SK-N-SH treated with all-trans-retinoic acid at 6 μM for 48 hours (cell line): ENCODE measurements at regions not wholly inside any gene's neighbourhood (a gene's known extent, or its start where the extent isn't known, plus 50 kb on each side); places are given as distances from the start of the nearest gene placed in this dataset.

ENCODE experiments used
- ATAC-seq: fragments of 200-7000 bp; cut with Tn5 transposase; 3 replicates; pipeline ENCODE4 v1.9.1; 2020; ENCODE audit warnings: mild to moderate bottlenecking, moderate library complexity
- ARNTL ChIP-seq: fragments of 450-650 bp; formaldehyde crosslinking; IDR thresholded peaks from 2 replicates; pipeline ENCODE4 v1.5.0; 2020; ENCODE audit warnings: low read depth, mild to moderate bottlenecking, moderate library complexity, borderline replicate concordance
- CSDC2 ChIP-seq: fragments of 250-450 bp; sonication (Bioruptor Pico); IDR thresholded peaks from 2 replicates; pipeline ENCODE4 v1.5.0; 2020; ENCODE audit warnings: mild to moderate bottlenecking, moderate library complexity
- ESRRG ChIP-seq: fragments of 250-450 bp; sonication (Bioruptor Pico); IDR thresholded peaks from 2 replicates; pipeline ENCODE4 v1.6.1; 2021; ENCODE audit warnings: mild to moderate bottlenecking
- GLIS3 ChIP-seq: fragments of 250-450 bp; sonication (Bioruptor Pico); IDR thresholded peaks from 2 replicates; pipeline ENCODE4 v1.5.0; 2020; ENCODE audit warnings: mild to moderate bottlenecking, moderate library complexity
- OSR1 ChIP-seq: fragments of 250-450 bp; sonication (Bioruptor Pico); IDR thresholded peaks from 2 replicates; pipeline ENCODE4 v1.8.0; 2022; ENCODE audit warnings: moderate library complexity, mild to moderate bottlenecking, inconsistent platforms
- TCF4 ChIP-seq: fragments of 250-450 bp; sonication (Bioruptor Pico); IDR thresholded peaks from 2 replicates; pipeline ENCODE4 v1.8.0; 2021; ENCODE audit warnings: mild to moderate bottlenecking, moderate library complexity, borderline replicate concordance
- TOX ChIP-seq: fragments of 250-450 bp; sonication (Bioruptor Pico); IDR thresholded peaks from 2 replicates; pipeline ENCODE4 v1.8.0; 2021; ENCODE audit warnings: mild to moderate bottlenecking, moderate library complexity, borderline replicate concordance
- ZFP3 ChIP-seq: fragments of 250-450 bp; sonication (Bioruptor Pico); IDR thresholded peaks from 2 replicates; pipeline ENCODE4 v1.5.0; 2020; ENCODE audit warnings: mild to moderate bottlenecking, moderate library complexity
- ZFP30 ChIP-seq: fragments of 450-650 bp; formaldehyde crosslinking; IDR thresholded peaks from 2 replicates; pipeline ENCODE4 v1.5.0; 2022; ENCODE audit warnings: mild to moderate bottlenecking, moderate library complexity
- ZNF565 ChIP-seq: fragments of 450-650 bp; formaldehyde crosslinking; conservative IDR thresholded peaks from 2 replicates; pipeline ENCODE4 v1.5.0; 2020; ENCODE audit warnings: low read depth, mild to moderate bottlenecking, moderate library complexity
- ZNF70 ChIP-seq: fragments of 450-650 bp; formaldehyde crosslinking; IDR thresholded peaks from 2 replicates; pipeline ENCODE4 v1.5.0; 2020; ENCODE audit warnings: mild to moderate bottlenecking, moderate library complexity
- ZNF8 ChIP-seq: fragments of 450-650 bp; formaldehyde crosslinking; IDR thresholded peaks from 2 replicates; pipeline ENCODE4 v1.5.0; 2020; ENCODE audit warnings: mild to moderate bottlenecking, moderate library complexity
- TF ChIP-seq, protein P1 (sequence below): fragments of 250-450 bp; sonication (Bioruptor Pico); IDR thresholded peaks from 2 replicates; pipeline ENCODE4 v1.8.0; 2021; ENCODE audit warnings: low read depth, mild to moderate bottlenecking, moderate library complexity, borderline replicate concordance
- TF ChIP-seq, protein P2 (sequence below): fragments of 250-450 bp; sonication (Bioruptor Pico); IDR thresholded peaks from 2 replicates; pipeline ENCODE4 v1.5.1; 2021; ENCODE audit warnings: mild to moderate bottlenecking, moderate library complexity
- TF ChIP-seq, protein P3 (sequence below): fragments of 250-450 bp; sonication (Bioruptor Pico); IDR thresholded peaks from 2 replicates; pipeline ENCODE4 v1.5.0; 2020; ENCODE audit warnings: mild to moderate bottlenecking, moderate library complexity
- TF ChIP-seq, protein P4 (sequence below): fragments of 250-450 bp; sonication (Bioruptor Pico); IDR thresholded peaks from 2 replicates; pipeline ENCODE4 v1.8.0; 2020; ENCODE audit warnings: mild to moderate bottlenecking, moderate library complexity, borderline replicate concordance
- TF ChIP-seq, protein P5 (sequence below): fragments of 250-450 bp; sonication (Bioruptor Pico); IDR thresholded peaks from 2 replicates; pipeline ENCODE4 v1.5.1; 2020; ENCODE audit warnings: low read depth, mild to moderate bottlenecking, moderate library complexity

DNA sequence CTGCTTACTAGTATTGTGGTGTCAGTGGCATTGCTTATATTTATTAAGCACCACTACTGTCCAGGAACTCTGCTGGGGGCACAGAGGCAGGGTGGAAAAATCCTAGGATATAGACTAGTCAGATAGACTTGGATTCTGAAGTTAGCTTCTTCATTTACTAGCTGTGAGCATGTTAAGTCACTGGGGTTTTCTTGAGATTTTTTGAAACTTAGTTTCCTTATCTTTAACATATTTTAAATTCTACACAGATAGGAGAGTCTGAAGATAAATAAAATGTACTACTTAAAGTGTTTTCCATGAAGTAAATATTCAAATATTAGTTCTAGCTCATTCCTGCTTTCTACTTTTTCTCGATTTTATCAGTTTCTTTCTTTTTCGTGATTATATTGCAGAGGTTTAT, 196.9 kb upstream of the GRID2 start (continued):
- TF ChIP-seq, protein P1, sequence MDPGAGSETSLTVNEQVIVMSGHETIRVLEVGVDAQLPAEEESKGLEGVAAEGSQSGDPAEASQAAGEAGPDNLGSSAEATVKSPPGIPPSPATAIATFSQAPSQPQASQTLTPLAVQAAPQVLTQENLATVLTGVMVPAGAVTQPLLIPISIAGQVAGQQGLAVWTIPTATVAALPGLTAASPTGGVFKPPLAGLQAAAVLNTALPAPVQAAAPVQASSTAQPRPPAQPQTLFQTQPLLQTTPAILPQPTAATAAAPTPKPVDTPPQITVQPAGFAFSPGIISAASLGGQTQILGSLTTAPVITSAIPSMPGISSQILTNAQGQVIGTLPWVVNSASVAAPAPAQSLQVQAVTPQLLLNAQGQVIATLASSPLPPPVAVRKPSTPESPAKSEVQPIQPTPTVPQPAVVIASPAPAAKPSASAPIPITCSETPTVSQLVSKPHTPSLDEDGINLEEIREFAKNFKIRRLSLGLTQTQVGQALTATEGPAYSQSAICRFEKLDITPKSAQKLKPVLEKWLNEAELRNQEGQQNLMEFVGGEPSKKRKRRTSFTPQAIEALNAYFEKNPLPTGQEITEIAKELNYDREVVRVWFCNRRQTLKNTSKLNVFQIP (CRISPR knock-in tag): no peak
- TF ChIP-seq ZFP30 (CRISPR knock-in tag) (no peak), ZNF565 (CRISPR knock-in tag) (no peak), ARNTL (CRISPR knock-in tag) (no peak), CSDC2 (no peak), ZNF8 (no peak)

DNA sequence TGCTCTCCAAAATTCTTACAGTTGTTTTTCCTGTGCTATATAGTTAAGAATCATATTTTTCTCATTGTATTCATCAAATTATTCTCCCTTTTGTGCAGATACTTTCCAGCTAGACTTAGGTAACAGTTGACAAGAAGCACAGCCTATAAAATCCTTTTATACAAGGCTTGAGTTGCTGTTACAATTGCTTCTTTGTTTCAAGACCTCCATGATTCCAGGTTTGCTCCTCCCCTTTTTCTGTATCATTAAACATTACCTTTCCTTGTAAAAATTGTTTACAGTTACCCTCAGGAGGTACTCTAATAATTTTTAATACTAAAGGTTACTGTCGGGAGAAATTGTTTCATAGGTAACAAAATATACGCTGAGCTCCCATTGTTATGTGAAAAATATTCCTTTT, 192.3 kb upstream of the GRID2 start:
- TF ChIP-seq, protein P2, sequence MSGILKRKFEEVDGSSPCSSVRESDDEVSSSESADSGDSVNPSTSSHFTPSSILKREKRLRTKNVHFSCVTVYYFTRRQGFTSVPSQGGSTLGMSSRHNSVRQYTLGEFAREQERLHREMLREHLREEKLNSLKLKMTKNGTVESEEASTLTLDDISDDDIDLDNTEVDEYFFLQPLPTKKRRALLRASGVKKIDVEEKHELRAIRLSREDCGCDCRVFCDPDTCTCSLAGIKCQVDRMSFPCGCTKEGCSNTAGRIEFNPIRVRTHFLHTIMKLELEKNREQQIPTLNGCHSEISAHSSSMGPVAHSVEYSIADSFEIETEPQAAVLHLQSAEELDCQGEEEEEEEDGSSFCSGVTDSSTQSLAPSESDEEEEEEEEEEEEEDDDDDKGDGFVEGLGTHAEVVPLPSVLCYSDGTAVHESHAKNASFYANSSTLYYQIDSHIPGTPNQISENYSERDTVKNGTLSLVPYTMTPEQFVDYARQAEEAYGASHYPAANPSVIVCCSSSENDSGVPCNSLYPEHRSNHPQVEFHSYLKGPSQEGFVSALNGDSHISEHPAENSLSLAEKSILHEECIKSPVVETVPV (CRISPR knock-in tag): no peak
- TF ChIP-seq TCF4 (CRISPR knock-in tag): no peak
- no peak for TF ChIP-seq ZFP3
- TF ChIP-seq ZFP30 (CRISPR knock-in tag): no peak
- TF ChIP-seq, protein P3, sequence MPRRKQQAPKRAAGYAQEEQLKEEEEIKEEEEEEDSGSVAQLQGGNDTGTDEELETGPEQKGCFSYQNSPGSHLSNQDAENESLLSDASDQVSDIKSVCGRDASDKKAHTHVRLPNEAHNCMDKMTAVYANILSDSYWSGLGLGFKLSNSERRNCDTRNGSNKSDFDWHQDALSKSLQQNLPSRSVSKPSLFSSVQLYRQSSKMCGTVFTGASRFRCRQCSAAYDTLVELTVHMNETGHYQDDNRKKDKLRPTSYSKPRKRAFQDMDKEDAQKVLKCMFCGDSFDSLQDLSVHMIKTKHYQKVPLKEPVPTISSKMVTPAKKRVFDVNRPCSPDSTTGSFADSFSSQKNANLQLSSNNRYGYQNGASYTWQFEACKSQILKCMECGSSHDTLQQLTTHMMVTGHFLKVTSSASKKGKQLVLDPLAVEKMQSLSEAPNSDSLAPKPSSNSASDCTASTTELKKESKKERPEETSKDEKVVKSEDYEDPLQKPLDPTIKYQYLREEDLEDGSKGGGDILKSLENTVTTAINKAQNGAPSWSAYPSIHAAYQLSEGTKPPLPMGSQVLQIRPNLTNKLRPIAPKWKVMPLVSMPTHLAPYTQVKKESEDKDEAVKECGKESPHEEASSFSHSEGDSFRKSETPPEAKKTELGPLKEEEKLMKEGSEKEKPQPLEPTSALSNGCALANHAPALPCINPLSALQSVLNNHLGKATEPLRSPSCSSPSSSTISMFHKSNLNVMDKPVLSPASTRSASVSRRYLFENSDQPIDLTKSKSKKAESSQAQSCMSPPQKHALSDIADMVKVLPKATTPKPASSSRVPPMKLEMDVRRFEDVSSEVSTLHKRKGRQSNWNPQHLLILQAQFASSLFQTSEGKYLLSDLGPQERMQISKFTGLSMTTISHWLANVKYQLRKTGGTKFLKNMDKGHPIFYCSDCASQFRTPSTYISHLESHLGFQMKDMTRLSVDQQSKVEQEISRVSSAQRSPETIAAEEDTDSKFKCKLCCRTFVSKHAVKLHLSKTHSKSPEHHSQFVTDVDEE: no peak
- TF ChIP-seq OSR1 (CRISPR knock-in tag): no peak
- no peak for TF ChIP-seq TOX (CRISPR knock-in tag)
- no peak for ATAC-seq

DNA sequence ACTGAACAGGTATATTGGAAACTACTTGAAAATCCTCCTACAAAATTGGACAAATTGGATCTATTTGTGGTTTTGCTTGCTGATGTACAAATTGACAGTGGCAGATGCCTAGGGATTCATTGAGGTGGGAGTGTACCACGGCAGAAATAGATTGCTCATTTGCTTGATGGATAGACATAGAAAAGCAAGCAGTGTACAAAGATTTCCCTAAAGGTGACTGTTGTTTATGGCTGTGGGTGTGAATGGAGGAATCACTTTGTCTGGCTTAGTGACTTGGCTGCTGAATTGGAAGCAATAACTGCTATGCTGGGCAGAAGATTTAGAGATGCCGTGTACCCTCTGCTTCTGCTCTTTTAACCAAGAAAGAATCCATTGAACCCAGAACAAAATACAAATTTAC, 191.0 kb upstream of the GRID2 start:
- ATAC-seq: no peak

More for the DNA sequence above, 191.0 kb upstream of the GRID2 start:
- TF ChIP-seq ZNF8: no peak
- TF ChIP-seq, protein P2 (CRISPR knock-in tag): no peak
- no peak for TF ChIP-seq ZNF565 (CRISPR knock-in tag)
- no peak for TF ChIP-seq ZFP30 (CRISPR knock-in tag)
- TF ChIP-seq OSR1 (CRISPR knock-in tag): no peak
- no peak for TF ChIP-seq ZNF70 (CRISPR knock-in tag)
- no peak for TF ChIP-seq TCF4 (CRISPR knock-in tag)
- TF ChIP-seq, protein P4, sequence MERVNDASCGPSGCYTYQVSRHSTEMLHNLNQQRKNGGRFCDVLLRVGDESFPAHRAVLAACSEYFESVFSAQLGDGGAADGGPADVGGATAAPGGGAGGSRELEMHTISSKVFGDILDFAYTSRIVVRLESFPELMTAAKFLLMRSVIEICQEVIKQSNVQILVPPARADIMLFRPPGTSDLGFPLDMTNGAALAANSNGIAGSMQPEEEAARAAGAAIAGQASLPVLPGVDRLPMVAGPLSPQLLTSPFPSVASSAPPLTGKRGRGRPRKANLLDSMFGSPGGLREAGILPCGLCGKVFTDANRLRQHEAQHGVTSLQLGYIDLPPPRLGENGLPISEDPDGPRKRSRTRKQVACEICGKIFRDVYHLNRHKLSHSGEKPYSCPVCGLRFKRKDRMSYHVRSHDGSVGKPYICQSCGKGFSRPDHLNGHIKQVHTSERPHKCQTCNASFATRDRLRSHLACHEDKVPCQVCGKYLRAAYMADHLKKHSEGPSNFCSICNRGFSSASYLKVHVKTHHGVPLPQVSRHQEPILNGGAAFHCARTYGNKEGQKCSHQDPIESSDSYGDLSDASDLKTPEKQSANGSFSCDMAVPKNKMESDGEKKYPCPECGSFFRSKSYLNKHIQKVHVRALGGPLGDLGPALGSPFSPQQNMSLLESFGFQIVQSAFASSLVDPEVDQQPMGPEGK (CRISPR knock-in tag): no peak
- no peak for TF ChIP-seq ARNTL (CRISPR knock-in tag)
- TF ChIP-seq, protein P1 (CRISPR knock-in tag): no peak
- no peak for TF ChIP-seq ESRRG
- TF ChIP-seq, protein P5, sequence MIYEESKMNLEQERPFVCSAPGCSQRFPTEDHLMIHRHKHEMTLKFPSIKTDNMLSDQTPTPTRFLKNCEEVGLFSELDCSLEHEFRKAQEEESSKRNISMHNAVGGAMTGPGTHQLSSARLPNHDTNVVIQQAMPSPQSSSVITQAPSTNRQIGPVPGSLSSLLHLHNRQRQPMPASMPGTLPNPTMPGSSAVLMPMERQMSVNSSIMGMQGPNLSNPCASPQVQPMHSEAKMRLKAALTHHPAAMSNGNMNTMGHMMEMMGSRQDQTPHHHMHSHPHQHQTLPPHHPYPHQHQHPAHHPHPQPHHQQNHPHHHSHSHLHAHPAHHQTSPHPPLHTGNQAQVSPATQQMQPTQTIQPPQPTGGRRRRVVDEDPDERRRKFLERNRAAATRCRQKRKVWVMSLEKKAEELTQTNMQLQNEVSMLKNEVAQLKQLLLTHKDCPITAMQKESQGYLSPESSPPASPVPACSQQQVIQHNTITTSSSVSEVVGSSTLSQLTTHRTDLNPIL (CRISPR knock-in tag): no peak
- no peak for TF ChIP-seq GLIS3 (CRISPR knock-in tag)
